IMR-90 (cell line): ENCODE measurements at regions not wholly inside any gene's neighbourhood (a gene's known extent, or its start where the extent isn't known, plus 50 kb on each side); places are given as distances from the start of the nearest gene placed in this dataset.

ENCODE experiments used
- ATAC-seq: fragments of 200-7000 bp; cut with Tn5 transposase; 2 replicates; pipeline ENCODE4 v1.9.1; 2020; ENCODE audit warnings: low read depth, mild to moderate bottlenecking, moderate library complexity
- BruUV-seq: library from RNA; stranded (reverse); fragments of 400-500 nt; replicated peaks from 2 replicates; lab custom pipeline; 2021; lab: Mats Ljungman, UMichigan
- CTCF ChIA-PET: fragments of 300-600 bp; formaldehyde crosslinking; extraction: SDS; loops from one replicate; lab custom pipeline; 2021; ENCODE audit warnings: antibody characterized with exemption; lab: Yijun Ruan, JAX
- POLR2A ChIA-PET: fragments of 300-600 bp; sonication (Branson Sonifier 250); formaldehyde crosslinking; loops from one replicate; lab custom pipeline; 2022; ENCODE audit warnings: antibody characterized with exemption; ENCODE audit not compliant: unreplicated experiment; lab: Charles Lee
- DNase-seq: peaks from one replicate; pipeline ENCODE4 v3.0.0; 2013
- H2AFZ ChIP-seq: replicated peaks from 2 replicates; pipeline ENCODE3; 2013; ENCODE audit warnings: low read length, mild to moderate bottlenecking; ENCODE audit not compliant: poor library complexity
- H2AK5ac ChIP-seq: 2 replicates; pipeline ENCODE4 v1.6.1; 2013; ENCODE audit warnings: low read depth, low read length, inconsistent platforms
- H2AK9ac ChIP-seq: replicated peaks from 2 replicates; pipeline ENCODE3; 2013; ENCODE audit warnings: mild to moderate bottlenecking, low read depth, low read length, moderate library complexity; ENCODE audit not compliant: poor library complexity
- H2BK120ac ChIP-seq: 2 replicates; pipeline ENCODE4 v1.6.1; 2013; ENCODE audit warnings: low read depth, low read length, inconsistent platforms
- H2BK15ac ChIP-seq: 3 replicates; pipeline ENCODE4 v1.6.1; 2013; ENCODE audit warnings: low read depth, low read length, inconsistent platforms
- H2BK20ac ChIP-seq: 2 replicates; pipeline ENCODE4 v1.6.1; 2013; ENCODE audit warnings: low read depth, mild to moderate bottlenecking, inconsistent platforms, low read length, moderate library complexity
- H2BK5ac ChIP-seq: 2 replicates; pipeline ENCODE4 v1.6.1; 2013; ENCODE audit warnings: mild to moderate bottlenecking, low read depth, low read length, inconsistent platforms; ENCODE audit not compliant: poor library complexity, severe bottlenecking
- H3K14ac ChIP-seq: replicated peaks from 2 replicates; pipeline ENCODE4 v1.6.1; 2013; ENCODE audit warnings: low read depth, low read length, inconsistent platforms
- H3K18ac ChIP-seq: 2 replicates; pipeline ENCODE4 v1.6.1; 2013; ENCODE audit warnings: low read depth, low read length, control low read depth
- H3K23ac ChIP-seq: 2 replicates; pipeline ENCODE4 v1.6.1; 2013; ENCODE audit warnings: low read depth, low read length, inconsistent platforms
- H3K27ac ChIP-seq: 2 replicates; pipeline ENCODE4 v1.5.1; 2013; ENCODE audit warnings: mild to moderate bottlenecking, control low read depth, low read length; ENCODE audit not compliant: insufficient read depth
- H3K27me3 ChIP-seq: 2 replicates; pipeline ENCODE4 v1.6.1; 2013; ENCODE audit warnings: low read length; ENCODE audit not compliant: control insufficient read depth, insufficient read depth
- H3K36me3 ChIP-seq: 2 replicates; pipeline ENCODE4 v1.6.1; 2013; ENCODE audit warnings: low read length, mixed read lengths; ENCODE audit not compliant: control insufficient read depth, insufficient read depth
- H3K4ac ChIP-seq: 2 replicates; pipeline ENCODE4 v1.6.1; 2013; ENCODE audit warnings: low read depth, low read length, inconsistent platforms
- H3K4me1 ChIP-seq: 2 replicates; pipeline ENCODE4 v1.6.1; 2013; ENCODE audit warnings: low read length, mixed read lengths; ENCODE audit not compliant: control insufficient read depth, insufficient read depth
- H3K4me2 ChIP-seq: 2 replicates; pipeline ENCODE4 v1.6.1; 2013; ENCODE audit warnings: low read depth, mild to moderate bottlenecking, control low read depth, low read length, moderate library complexity
- H3K4me3 ChIP-seq: 2 replicates; pipeline ENCODE4 v1.5.1; 2013; ENCODE audit warnings: low read depth, mild to moderate bottlenecking, control low read depth, low read length, moderate library complexity; ENCODE audit not compliant: insufficient read depth
- H3K56ac ChIP-seq: 2 replicates; pipeline ENCODE4 v1.6.1; 2013; ENCODE audit warnings: low read length, inconsistent platforms; ENCODE audit not compliant: insufficient read depth; ENCODE audit errors: extremely low read depth
- H3K79me1 ChIP-seq, 2 experiments: 2 replicates each; pipeline ENCODE4 v1.6.1; 2013; ENCODE audit warnings: low read length in 2 of 2, inconsistent platforms in 1 of 2, low read depth in 1 of 2
- H3K9ac ChIP-seq: 2 replicates; pipeline ENCODE4 v1.6.1; 2013; ENCODE audit warnings: low read depth, low read length, control low read depth
- H3K9me1 ChIP-seq: 2 replicates; pipeline ENCODE4 v1.6.1; 2013; ENCODE audit warnings: low read length, inconsistent platforms; ENCODE audit not compliant: insufficient read depth
- H3K9me3 ChIP-seq: 2 replicates; pipeline ENCODE4 v1.6.1; 2013; ENCODE audit warnings: low read length; ENCODE audit not compliant: control insufficient read depth, insufficient read depth
- H4K20me1 ChIP-seq: 2 replicates; pipeline ENCODE4 v1.6.1; 2013; ENCODE audit warnings: low read length, inconsistent platforms; ENCODE audit not compliant: insufficient read depth
- H4K5ac ChIP-seq: 2 replicates; pipeline ENCODE4 v1.6.1; 2013; ENCODE audit warnings: mild to moderate bottlenecking, low read depth, low read length, control low read depth
- H4K8ac ChIP-seq, 2 experiments: 2 replicates each; pipeline ENCODE4 v1.6.1; 2013; ENCODE audit warnings: low read depth in 2 of 2, low read length in 2 of 2, control low read depth in 1 of 2, inconsistent platforms in 1 of 2
- H4K91ac ChIP-seq: 2 replicates; pipeline ENCODE4 v1.6.1; 2013; ENCODE audit warnings: low read depth, low read length, inconsistent platforms; ENCODE audit not compliant: insufficient read depth
- CHD1 ChIP-seq: IDR thresholded peaks from 2 replicates; pipeline ENCODE4 v1.6.1; 2012; ENCODE audit warnings: low read depth, low read length, improper control_type of control experiment
- FOS ChIP-seq: fragments of 150-350 bp; IDR thresholded peaks from 2 replicates; pipeline ENCODE4 v1.6.1; 2016; ENCODE audit warnings: low read depth, low read length
- MAFK ChIP-seq: IDR thresholded peaks from 2 replicates; pipeline ENCODE4 v1.6.1; 2012; ENCODE audit warnings: low read depth, low read length, improper control_type of control experiment
- MAZ ChIP-seq: IDR thresholded peaks from 2 replicates; pipeline ENCODE4 v1.6.1; 2012; ENCODE audit warnings: low read depth, mild to moderate bottlenecking, low read length, improper control_type of control experiment, moderate library complexity, borderline replicate concordance
- NFE2L2 ChIP-seq: fragments of 150-350 bp; IDR thresholded peaks from 2 replicates; pipeline ENCODE4 v1.6.1; 2016; ENCODE audit warnings: low read depth, mild to moderate bottlenecking, low read length
- RAD21 ChIP-seq: IDR thresholded peaks from 2 replicates; pipeline ENCODE4 v1.6.1; 2012; ENCODE audit warnings: low read length, improper control_type of control experiment
- RCOR1 ChIP-seq: IDR thresholded peaks from 2 replicates; pipeline ENCODE4 v1.6.1; 2012; ENCODE audit warnings: mild to moderate bottlenecking, low read length, improper control_type of control experiment; ENCODE audit not compliant: insufficient replicate concordance
- RFX5 ChIP-seq: IDR thresholded peaks from 2 replicates; pipeline ENCODE4 v1.8.0; 2012; ENCODE audit warnings: low read depth, mild to moderate bottlenecking, low read length, moderate library complexity
- SMC3 ChIP-seq: fragments of 150-350 bp; IDR thresholded peaks from 2 replicates; pipeline ENCODE4 v1.6.1; 2016; ENCODE audit warnings: low read depth, mild to moderate bottlenecking, antibody characterized with exemption, low read length, moderate library complexity
- WGBS, 2 experiments: methylation state at CpG; one replicate each; pipeline versions ENCODE4 v1.1.5 to v1.1.7; 2013; ENCODE audit warnings: missing lambda C conversion rate in 2 of 2; ENCODE audit not compliant: insufficient read length in 1 of 2; ENCODE audit errors: extremely low coverage in 2 of 2; 5-methylcytosine and 5-hydroxymethylcytosine counted together
- dilution Hi-C: fragments of 300-500 bp; cut with HindIII; formaldehyde crosslinking; loops from one replicate; pipeline ENCODE4 v1.14.3; 2018; ENCODE audit warnings: low sequenced_read_pairs; ENCODE audit not compliant: unreplicated experiment
- in situ Hi-C: fragments of 300-500 bp; cut with MboI; formaldehyde crosslinking; loops from 3 replicates; pipeline ENCODE4 v1.14.3; 2019; ENCODE audit warnings: low sequenced_read_pairs, inconsistent platforms, mixed read lengths
- intact Hi-C: fragments of 100-400 bp; cut with micrococcal nuclease; formaldehyde crosslinking; loops from 2 replicates; pipeline ENCODE4 v1.10.0; 2022
- TF ChIP-seq, protein P1 (sequence below): fragments of 150-350 bp; IDR thresholded peaks from 2 replicates; pipeline ENCODE4 v1.6.1; 2017; ENCODE audit warnings: mild to moderate bottlenecking, antibody characterized with exemption, low read length, low read depth
- TF ChIP-seq, protein P2 (sequence below): fragments of 150-350 bp; IDR thresholded peaks from 2 replicates; pipeline ENCODE4 v1.6.1; 2016; ENCODE audit warnings: low read depth, mild to moderate bottlenecking, low read length, moderate library complexity, borderline replicate concordance

DNA sequence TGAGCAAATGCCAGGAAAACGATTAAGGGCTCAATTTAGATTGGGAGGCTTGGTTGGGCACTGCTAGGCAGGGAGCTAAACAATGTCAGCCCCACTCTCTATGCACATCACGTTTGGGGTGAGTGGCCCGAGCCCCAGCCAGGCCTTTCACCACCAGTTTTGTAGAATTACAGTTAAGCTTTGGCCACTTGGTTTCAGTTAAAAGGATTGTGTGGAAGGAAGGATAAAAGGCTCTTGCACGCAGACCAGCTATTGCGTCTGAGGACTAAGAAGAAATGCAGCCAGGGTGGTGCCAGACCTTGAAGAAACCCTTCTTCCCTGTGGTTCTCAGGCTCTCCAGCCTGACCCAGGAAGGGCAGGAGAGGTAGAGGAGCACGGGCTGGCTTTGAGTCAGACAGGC is 125.3 kb upstream of the SLC44A1 start:
- no peak overlapping the region for H3K4me2 ChIP-seq
- H2AK9ac ChIP-seq, result no peak overlapping the region
- ATAC-seq (no peak), DNase-seq (no peak)
- no peak overlapping the region for H2BK120ac ChIP-seq
- in situ Hi-C loops, result no loop called here
- no CpG with 5 or more reads among the region's 6 CpGs for WGBS, 2 experiments
- H3K9ac ChIP-seq, result no peak overlapping the region
- no peaks in the 10 kb centered on the region for H3K9me3 ChIP-seq
- H3K56ac ChIP-seq, result no peak overlapping the region
- peaks cover 3% of the 10 kb centered on the region for H3K4me1 ChIP-seq
- BruUV-seq, result no TSS peak
- no peak overlapping the region for H2AK5ac ChIP-seq
- H3K18ac ChIP-seq, result no peak overlapping the region
- H4K5ac ChIP-seq, result no peak overlapping the region
- H2BK20ac ChIP-seq, result no peak overlapping the region
- no peak overlapping the region for H3K27ac ChIP-seq
- H4K91ac ChIP-seq, result no peak overlapping the region
- H3K4ac ChIP-seq, result no peak overlapping the region
- intact Hi-C loops, result no loop called here
- H3K14ac ChIP-seq, result no peak overlapping the region
- peaks cover 8% of the 10 kb centered on the region; the same call in 1 of the 2 replicates for H3K9me1 ChIP-seq
- no peaks in the 10 kb centered on the region for H4K20me1 ChIP-seq
- H2BK15ac ChIP-seq, result no peak overlapping the region
- ChIA-PET CTCF (no interaction called here), POLR2A (no interaction called here)
- no peak overlapping the region for H2BK5ac ChIP-seq
- no peak overlapping the region for H2AFZ ChIP-seq
- dilution Hi-C loops, result no loop called here
- H3K36me3 ChIP-seq, result no peaks in the 10 kb centered on the region
- no peaks in the 10 kb centered on the region for H3K27me3 ChIP-seq
- TF ChIP-seq, protein P1, sequence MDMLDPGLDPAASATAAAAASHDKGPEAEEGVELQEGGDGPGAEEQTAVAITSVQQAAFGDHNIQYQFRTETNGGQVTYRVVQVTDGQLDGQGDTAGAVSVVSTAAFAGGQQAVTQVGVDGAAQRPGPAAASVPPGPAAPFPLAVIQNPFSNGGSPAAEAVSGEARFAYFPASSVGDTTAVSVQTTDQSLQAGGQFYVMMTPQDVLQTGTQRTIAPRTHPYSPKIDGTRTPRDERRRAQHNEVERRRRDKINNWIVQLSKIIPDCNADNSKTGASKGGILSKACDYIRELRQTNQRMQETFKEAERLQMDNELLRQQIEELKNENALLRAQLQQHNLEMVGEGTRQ, result no peak
- TF ChIP-seq RCOR1, result no peak
- no peak for TF ChIP-seq FOS
- TF ChIP-seq RFX5, result no peak
- no peak for TF ChIP-seq SMC3
- no peak for TF ChIP-seq NFE2L2
- TF ChIP-seq, protein P2, sequence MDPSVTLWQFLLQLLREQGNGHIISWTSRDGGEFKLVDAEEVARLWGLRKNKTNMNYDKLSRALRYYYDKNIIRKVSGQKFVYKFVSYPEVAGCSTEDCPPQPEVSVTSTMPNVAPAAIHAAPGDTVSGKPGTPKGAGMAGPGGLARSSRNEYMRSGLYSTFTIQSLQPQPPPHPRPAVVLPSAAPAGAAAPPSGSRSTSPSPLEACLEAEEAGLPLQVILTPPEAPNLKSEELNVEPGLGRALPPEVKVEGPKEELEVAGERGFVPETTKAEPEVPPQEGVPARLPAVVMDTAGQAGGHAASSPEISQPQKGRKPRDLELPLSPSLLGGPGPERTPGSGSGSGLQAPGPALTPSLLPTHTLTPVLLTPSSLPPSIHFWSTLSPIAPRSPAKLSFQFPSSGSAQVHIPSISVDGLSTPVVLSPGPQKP, result no peak
- TF ChIP-seq MAFK, result no peak
- TF ChIP-seq RAD21, result no peak
- no peak for TF ChIP-seq CHD1
- TF ChIP-seq MAZ, result no peak
- H3K23ac ChIP-seq, result no peak overlapping the region
- H3K79me1 ChIP-seq, result no peaks in the 10 kb centered on the region
- H4K8ac ChIP-seq, result no peak overlapping the region
- H3K4me3 ChIP-seq, result no peak overlapping the region
